LNCaP clone FGC (cell line): ENCODE measurements at regions not wholly inside any gene's neighbourhood (a gene's known extent, or its start where the extent isn't known, plus 50 kb on each side); places are given as distances from the start of the nearest gene placed in this dataset.

Source experiments
- DNase-seq: peaks from one replicate; pipeline ENCODE4 v3.0.0-alpha.2; 2011; ENCODE audit warnings: low read depth
- H3K4me3 ChIP-seq: 2 replicates; pipeline ENCODE4 v1.5.1; 2011; ENCODE audit warnings: mild to moderate bottlenecking, low read depth, low read length, control low read depth
- TF ChIP-seq, protein P1 (sequence below): IDR thresholded peaks from 2 replicates; pipeline ENCODE4 v1.5.1; 2012; ENCODE audit warnings: mild to moderate bottlenecking; ENCODE audit not compliant: control insufficient read depth, insufficient read depth; ENCODE audit errors: extremely low read depth

DNA sequence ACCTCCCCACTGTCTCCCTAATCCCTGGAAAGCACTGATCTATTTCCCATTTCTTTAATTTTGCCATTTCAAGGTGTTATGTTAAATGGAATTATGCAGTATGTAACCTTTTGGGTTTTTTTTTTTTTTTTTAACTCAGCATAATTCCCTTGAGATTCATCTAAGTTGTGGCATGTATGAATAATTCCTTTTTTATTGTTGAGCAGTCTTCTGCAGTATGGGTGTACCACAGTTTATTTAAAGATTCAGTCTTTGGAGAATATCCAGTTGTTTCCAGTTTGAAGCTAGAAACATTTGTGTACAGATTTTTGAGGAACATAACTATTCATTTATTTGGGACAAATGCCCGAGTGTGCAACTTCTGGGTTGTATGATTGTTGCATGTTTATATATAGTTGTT, 162.2 kb upstream of the FAM78B start:
- no peak for DNase-seq
- TF ChIP-seq, protein P1, sequence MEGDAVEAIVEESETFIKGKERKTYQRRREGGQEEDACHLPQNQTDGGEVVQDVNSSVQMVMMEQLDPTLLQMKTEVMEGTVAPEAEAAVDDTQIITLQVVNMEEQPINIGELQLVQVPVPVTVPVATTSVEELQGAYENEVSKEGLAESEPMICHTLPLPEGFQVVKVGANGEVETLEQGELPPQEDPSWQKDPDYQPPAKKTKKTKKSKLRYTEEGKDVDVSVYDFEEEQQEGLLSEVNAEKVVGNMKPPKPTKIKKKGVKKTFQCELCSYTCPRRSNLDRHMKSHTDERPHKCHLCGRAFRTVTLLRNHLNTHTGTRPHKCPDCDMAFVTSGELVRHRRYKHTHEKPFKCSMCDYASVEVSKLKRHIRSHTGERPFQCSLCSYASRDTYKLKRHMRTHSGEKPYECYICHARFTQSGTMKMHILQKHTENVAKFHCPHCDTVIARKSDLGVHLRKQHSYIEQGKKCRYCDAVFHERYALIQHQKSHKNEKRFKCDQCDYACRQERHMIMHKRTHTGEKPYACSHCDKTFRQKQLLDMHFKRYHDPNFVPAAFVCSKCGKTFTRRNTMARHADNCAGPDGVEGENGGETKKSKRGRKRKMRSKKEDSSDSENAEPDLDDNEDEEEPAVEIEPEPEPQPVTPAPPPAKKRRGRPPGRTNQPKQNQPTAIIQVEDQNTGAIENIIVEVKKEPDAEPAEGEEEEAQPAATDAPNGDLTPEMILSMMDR: no peak
- H3K4me3 ChIP-seq: no peak overlapping the region

DNA sequence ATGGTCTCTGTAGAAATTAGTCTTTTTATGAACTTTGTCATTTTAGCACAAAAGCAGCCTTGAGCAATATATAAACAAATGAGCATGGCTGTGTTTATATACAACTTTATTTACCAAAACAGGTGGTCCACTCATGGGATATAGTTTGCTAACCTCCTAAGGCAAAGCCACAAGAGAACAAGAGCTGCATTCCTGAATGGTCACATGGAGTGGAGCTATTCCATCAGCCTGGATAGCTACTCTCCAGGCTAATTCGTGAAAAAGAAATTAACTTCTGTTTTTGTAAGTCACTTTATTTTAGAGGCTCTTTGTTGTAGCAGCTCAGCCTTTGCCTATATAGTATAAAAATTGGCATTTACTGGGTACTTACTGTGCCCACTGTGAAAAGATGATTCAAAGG, 163.3 kb upstream of the FAM78B start:
- DNase-seq: no peak
- TF ChIP-seq, protein P1: no peak
- H3K4me3 ChIP-seq: no peak overlapping the region

DNA sequence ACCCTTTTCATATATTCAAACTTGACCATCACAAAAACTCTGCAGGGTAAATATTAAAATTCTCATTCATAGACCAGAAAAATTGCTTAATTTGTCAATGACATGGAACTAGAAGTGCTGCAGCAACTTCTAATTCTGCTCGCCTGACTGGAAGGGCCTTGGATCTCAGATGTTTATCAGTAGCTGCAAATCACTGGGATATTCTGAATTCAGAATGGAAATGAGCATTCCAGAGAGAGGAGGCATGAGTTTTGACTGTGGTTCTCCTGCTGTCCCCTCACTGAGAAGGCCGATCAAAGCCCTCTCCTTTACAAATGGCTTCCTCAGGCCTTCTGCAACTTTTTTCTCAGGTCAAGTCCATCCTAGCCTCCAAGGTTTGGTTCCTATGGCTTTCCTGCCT, 171.3 kb upstream of the FAM78B start:
- TF ChIP-seq, protein P1: no peak
- DNase-seq: no peak
- H3K4me3 ChIP-seq: no peak overlapping the region

DNA sequence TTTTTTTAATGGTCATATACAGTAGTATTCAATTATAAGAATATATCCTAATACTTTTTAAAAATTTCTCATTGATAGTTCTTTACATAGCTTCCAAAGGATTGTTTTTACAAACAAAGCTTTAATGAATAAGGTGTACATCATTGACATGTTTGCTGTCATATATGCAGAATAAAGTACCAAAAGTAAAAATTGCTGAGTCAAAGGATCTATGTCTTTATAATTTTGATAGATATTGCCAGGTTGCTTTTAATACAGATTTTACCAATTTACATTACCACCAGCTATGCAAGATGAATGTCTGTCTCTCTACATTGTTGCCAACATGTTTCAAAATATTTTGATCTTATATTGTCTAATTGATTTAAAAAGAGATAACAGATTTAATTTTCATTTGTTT, 173.9 kb upstream of the FAM78B start:
- TF ChIP-seq, protein P1: no peak
- no peak overlapping the region for H3K4me3 ChIP-seq
- DNase-seq: no peak

DNA sequence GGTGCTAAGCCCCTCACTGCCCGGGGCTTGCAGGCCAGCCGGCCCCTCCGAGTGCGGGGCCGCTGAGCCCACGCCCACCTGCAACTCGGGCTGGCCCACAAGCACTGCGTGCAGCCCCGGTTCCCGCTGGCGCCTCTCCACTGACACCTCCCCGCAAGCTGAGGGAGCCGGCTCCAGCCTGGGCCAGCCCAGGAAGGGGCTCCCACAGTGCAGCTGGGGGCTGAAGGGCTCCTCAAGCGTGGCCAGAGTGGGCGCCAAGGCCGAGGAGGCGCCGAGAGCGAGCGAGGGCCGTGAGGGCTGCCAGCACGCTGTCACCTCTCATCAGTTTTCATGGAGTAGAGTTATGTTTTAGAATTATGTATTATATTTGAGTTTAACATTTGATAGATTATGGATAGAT, 176.5 kb upstream of the FAM78B start:
- TF ChIP-seq, protein P1: no peak

DNA sequence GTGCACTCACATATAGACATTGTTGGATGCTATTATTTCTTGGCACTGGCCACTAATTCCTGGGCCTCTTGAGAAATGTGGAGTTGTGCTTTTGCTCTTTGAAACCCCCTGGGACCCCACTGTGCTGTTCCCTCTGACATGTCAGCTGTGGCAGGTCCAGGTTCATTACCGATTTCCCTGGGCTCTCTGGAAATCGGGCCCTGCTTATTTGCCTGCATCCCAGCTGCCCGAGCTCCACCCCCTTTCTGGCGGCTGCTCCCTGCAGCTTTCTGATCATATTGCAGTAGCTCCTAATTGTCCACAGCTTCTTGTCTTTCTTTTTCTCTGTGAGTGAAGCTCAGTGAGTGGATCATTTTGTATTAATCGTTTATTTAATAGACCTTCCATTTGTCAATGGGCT, 183.7 kb upstream of the FAM78B start:
- TF ChIP-seq, protein P1: no peak
- no peak for DNase-seq
- no peak overlapping the region for H3K4me3 ChIP-seq

More for the DNA sequence above, 176.5 kb upstream of the FAM78B start:
- H3K4me3 ChIP-seq: no peak overlapping the region
- DNase-seq: no peak

DNA sequence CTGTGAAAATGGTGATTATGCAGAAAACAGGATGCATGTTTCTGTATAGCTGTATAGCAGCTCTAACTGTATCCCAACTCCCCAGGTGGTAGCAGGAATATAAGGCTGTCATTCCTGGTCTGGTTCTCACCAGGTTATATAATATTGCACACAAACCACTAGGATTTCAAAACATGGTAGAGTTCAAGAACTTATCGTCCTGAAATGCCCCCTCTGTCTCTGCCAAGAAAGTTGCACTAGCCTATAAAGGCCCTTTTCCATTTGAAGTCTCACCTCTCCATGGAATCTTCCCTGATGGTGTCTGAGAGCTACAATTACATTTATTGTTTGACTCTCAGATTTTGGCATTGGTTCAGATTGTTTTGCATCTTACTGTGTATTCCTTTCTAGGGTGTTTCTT, 184.9 kb upstream of the FAM78B start:
- TF ChIP-seq, protein P1: no peak
- DNase-seq: no peak
- no peak overlapping the region for H3K4me3 ChIP-seq
